Ishikawa (cell line): ENCODE measurements at regions not wholly inside any gene's neighbourhood (a gene's known extent, or its start where the extent isn't known, plus 50 kb on each side); places are given as distances from the start of the nearest gene placed in this dataset.

Experiments used
- CEBPB ChIP-seq: IDR thresholded peaks from 2 replicates; pipeline ENCODE4 v1.6.1; 2012
- CREB1 ChIP-seq: IDR thresholded peaks from 2 replicates; pipeline ENCODE4 v1.6.1; 2012; ENCODE audit warnings: low read depth
- EGR1 ChIP-seq: IDR thresholded peaks from 2 replicates; pipeline ENCODE4 v1.6.1; 2012
- EP300 ChIP-seq: IDR thresholded peaks from 2 replicates; pipeline ENCODE4 v1.6.1; 2012; ENCODE audit warnings: borderline replicate concordance
- FOXM1 ChIP-seq: IDR thresholded peaks from 2 replicates; pipeline ENCODE4 v1.6.1; 2012; ENCODE audit warnings: low read depth, borderline replicate concordance
- NFIC ChIP-seq: IDR thresholded peaks from 2 replicates; pipeline ENCODE4 v1.6.1; 2012
- RAD21 ChIP-seq: IDR thresholded peaks from 2 replicates; pipeline ENCODE4 v1.6.1; 2012; ENCODE audit warnings: low read depth
- REST ChIP-seq: IDR thresholded peaks from 2 replicates; pipeline ENCODE4 v1.6.1; 2012; ENCODE audit warnings: low read depth, mild to moderate bottlenecking
- TAF1 ChIP-seq: IDR thresholded peaks from 2 replicates; pipeline ENCODE4 v1.6.1; 2012; ENCODE audit warnings: low read depth, mild to moderate bottlenecking
- TCF12 ChIP-seq: IDR thresholded peaks from 2 replicates; pipeline ENCODE4 v1.6.1; 2012; ENCODE audit warnings: low read depth
- TEAD4 ChIP-seq: IDR thresholded peaks from 2 replicates; pipeline ENCODE4 v1.6.1; 2012
- USF1 ChIP-seq: IDR thresholded peaks from 2 replicates; pipeline ENCODE4 v1.6.1; 2012
- YY1 ChIP-seq: IDR thresholded peaks from 2 replicates; pipeline ENCODE4 v1.6.1; 2012; ENCODE audit warnings: low read depth
- ZBTB7A ChIP-seq: IDR thresholded peaks from 2 replicates; pipeline ENCODE4 v1.6.1; 2012; ENCODE audit warnings: low read depth
- TF ChIP-seq, protein P1 (sequence below): IDR thresholded peaks from 2 replicates; pipeline ENCODE4 v1.6.1; 2012

DNA sequence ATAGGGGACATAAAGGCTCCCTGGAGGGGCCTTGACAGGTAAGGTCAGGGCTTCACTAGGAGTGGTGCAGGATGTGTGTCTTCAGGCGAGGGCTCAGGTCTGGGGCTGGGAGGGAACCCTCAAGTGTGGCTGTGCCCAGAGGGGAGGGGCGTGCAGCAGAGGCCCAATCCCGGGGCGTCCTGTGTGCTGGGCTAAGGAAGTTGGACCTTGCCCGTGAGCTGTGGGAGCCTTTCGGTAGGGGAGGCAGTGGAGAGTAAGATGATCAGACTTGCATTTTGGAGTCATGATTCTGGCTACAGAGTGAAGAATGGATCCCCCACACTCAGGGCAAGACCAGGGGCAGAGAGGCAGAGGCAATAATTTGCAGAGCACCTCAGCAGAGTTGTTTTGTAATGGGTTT, 145.4 kb downstream of the BUB3 start:
- no peak for TF ChIP-seq EP300
- no peak for TF ChIP-seq FOXM1
- TF ChIP-seq NFIC, result no peak
- TF ChIP-seq ZBTB7A, result no peak
- TF ChIP-seq RAD21, result no peak
- no peak for TF ChIP-seq CEBPB
- no peak for TF ChIP-seq CREB1
- no peak for TF ChIP-seq YY1
- TF ChIP-seq REST, result no peak
- TF ChIP-seq TCF12, result no peak

- TF ChIP-seq ZBTB7A, result no peak
- no peak for TF ChIP-seq EP300
- 0 out of 2 replicates have a peak, but pooled peaks have one; percentile 18 for TF ChIP-seq TCF12
Measured at GRCh38 chr10:123301077-123301857, 147.1 kb downstream of the BUB3 start.

DNA sequence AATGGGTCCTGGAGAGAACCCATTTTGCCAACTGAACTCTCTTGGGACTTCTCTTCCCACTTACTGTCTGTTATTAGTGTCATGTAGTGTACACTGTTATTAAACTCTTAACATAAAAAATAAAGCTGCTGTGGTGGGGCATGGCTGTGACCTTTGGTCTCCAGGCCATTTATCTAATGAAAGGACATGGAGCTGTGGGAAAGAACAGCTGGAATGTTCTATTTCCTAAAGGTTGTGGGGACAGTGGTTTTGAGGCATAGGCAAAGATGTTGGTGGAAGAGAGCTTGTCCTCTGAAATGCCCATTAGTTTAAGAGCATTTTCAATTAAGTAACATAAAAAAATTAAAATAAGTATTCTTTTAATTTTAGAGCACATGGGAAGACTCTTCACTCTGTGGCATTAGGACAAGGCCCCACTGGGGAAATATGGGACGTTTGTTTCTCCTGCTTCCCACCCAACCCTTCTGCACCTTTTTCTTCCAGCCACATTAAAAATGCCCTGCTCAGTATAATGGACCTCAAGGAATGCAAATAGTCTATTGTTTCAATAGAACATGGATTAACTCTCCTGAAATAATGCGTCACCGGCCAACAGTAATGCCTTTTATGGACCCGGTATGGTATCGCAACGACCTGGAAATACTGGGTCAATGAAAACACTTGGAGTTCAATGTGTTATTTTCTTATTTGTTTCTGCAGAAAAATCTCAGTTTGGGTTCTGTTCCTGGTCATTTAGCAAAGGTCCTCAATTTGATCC, 149.6 kb downstream of the BUB3 start:
- TF ChIP-seq, protein P1, sequence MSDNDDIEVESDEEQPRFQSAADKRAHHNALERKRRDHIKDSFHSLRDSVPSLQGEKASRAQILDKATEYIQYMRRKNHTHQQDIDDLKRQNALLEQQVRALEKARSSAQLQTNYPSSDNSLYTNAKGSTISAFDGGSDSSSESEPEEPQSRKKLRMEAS, result no peak
- TF ChIP-seq NFIC (no peak), CEBPB (no peak), TEAD4 (peak; percentile 56)

GRCh38 chr10:123305671-123306070, 151.5 kb downstream of the BUB3 start:
- TF ChIP-seq FOXM1 (no peak), CEBPB (no peak), USF1 (no peak), TCF12 (no peak)

DNA sequence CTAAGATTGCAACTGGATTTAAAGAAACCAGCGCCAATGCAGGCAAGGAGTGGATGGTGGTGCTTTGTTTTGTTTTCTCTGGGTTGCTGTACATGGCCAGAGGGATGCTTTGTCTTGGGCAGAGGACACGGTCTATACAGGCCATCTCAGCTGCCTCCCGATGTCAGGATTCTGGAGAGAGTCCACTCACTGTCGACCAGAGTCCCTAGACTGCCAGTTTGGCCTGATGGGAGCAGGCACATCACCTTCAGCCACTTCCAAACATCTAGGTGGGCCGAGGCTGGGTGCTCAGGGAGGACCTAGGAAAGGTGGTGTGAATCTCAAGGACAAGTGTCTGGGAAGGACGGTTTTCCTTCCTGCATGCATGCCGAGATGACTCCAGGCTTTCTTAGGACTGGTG, 152.1 kb downstream of the BUB3 start:
- TF ChIP-seq TAF1 (no peak), EP300 (no peak), EGR1 (no peak), RAD21 (no peak), ZBTB7A (no peak), YY1 (no peak), TCF12 (no peak), REST (no peak), CEBPB (no peak), CREB1 (no peak), FOXM1 (no peak), NFIC (no peak), TEAD4 (no peak), USF1 (no peak)
- TF ChIP-seq, protein P1, result no peak

GRCh38 chr10:123309731-123310130, 155.5 kb downstream of the BUB3 start:
- no peak for TF ChIP-seq NFIC
- no peak for TF ChIP-seq REST
- TF ChIP-seq RAD21, result no peak
- TF ChIP-seq EGR1, result no peak
- no peak for TF ChIP-seq TCF12
- no peak for TF ChIP-seq ZBTB7A
- no peak for TF ChIP-seq CREB1
- TF ChIP-seq YY1, result no peak
- TF ChIP-seq, protein P1, result no peak
